Right kidney (tissue), 1 donor: ENCODE measurements at regions not wholly inside any gene's neighbourhood (a gene's known extent, or its start where the extent isn't known, plus 50 kb on each side); places are given as distances from the start of the nearest gene placed in this dataset.
"Not testable (repeated sequence)": the region's sequence is repeated elsewhere in the genome, so short reads cannot be mapped to it uniquely, and the experiment has no call there.

Experiments
- DNase-seq: peaks from one replicate; pipeline ENCODE4 v3.0.0-alpha.2; 2016

GRCh38 chr1:8142955-8143629 is 117.0 kb upstream of the ERRFI1 start:
- DNase-seq: no peak

DNA sequence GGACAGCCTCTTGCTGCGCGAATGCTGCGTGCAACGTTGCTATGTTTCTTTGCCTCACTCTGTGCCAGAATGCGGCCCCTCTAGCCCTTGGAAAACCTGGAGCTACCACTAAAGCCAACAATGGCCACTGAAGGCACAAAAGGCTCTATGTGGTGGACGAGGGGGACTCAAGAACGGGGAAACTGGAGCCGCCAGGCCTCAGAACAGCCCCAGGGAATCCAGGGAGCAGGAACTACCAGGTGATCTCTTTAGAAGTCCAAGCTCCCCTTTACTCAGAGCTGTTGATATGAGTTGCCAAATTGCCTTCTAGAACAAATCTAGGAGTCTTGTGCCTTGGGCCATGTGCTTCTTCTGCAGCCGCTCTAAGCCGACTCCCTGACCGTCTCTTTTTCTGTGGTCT is 113.8 kb upstream of the ERRFI1 start:
- no peak for DNase-seq

- DNase-seq: no peak
Measured at GRCh38 chr1:8139383-8139782, 113.3 kb upstream of the ERRFI1 start.

GRCh38 chr1:8138673-8139072 is 112.6 kb upstream of the ERRFI1 start:
- DNase-seq: no peak

DNA sequence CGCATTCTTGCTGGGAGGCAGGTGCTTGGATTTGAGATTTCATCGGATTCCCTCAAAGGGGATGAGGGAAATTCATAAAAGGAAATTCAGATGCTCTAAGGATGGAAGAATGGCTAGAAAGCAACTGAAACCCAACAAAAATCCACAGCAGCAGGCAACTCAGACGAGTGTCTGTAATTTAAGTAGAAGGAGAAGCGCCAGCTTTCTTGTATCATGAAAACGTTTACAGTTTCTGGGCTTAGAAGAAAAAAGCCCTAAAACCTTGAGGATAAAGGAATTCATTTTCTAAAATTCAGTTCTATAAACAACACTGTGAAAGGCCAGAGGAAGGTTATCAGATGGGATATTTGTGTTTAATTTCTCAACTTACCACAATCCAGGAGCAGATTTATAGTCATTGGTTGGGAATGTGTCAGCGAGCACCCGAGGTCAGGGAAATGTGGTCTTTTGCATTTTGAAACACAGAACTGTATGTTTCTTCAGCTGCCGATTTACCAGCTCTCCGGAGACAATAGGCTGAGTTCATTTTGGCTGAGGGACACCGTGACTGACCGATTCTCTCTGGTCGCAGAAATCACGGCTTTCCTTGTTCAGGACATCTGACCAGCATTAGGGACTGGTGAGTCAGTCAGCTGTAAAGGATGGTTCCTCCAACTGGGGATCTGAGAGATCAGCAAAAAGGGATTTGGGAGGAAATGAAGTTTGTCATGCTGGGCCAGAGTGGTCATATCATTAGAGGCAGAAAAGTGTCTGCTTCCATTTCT is 111.6 kb upstream of the ERRFI1 start:
- DNase-seq: peak; percentile 57

GRCh38 chr1:8136766-8137165 is 110.7 kb upstream of the ERRFI1 start:
- no peak for DNase-seq

DNA sequence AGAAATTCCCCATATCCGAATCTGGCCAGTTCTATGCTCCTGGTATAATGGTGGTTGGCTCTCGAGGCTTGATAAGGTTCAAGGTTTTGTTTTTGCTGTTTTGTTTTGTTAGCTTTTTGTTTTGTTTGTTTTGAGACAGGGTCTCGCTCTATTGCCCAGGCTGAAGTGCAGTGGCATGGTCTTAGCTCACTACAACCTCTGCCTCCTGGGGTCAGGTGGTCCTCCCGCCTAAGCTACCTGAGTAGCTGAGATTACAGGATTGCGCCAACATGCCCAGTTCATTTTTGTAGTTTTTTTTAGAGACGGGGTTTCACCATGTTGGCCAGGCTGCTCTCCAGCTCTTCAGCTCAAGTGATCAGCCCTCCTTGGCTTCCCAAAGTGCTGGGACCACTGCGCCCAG is 109.1 kb upstream of the ERRFI1 start:
- DNase-seq: no peak

- no peak for DNase-seq
Measured at GRCh38 chr1:8134546-8135235, 108.6 kb upstream of the ERRFI1 start.

GRCh38 chr1:8133657-8134430 is 107.7 kb upstream of the ERRFI1 start:
- no peak for DNase-seq

DNA sequence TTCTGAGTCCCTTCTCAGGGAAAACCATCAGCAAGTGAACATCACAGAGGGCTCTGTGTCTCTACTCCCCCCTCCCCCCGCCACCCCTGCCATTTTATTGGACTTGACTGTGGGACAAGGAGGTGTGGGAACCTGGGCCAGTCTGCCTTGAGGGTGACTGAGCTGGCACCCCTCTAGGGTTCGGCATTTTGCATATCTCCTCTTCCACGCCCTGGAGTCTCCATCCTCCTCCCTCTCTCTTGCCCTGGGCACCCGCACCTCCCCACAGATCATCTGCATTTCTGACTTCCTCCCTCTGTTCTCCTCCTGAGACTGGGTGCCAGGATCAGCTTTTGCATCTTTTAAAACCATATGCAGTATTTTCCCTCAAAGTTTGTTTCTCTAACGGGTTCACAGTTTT is 107.1 kb upstream of the ERRFI1 start:
- DNase-seq: no peak

GRCh38 chr1:8127171-8127641 is 101.1 kb upstream of the ERRFI1 start:
- no peak for DNase-seq

DNA sequence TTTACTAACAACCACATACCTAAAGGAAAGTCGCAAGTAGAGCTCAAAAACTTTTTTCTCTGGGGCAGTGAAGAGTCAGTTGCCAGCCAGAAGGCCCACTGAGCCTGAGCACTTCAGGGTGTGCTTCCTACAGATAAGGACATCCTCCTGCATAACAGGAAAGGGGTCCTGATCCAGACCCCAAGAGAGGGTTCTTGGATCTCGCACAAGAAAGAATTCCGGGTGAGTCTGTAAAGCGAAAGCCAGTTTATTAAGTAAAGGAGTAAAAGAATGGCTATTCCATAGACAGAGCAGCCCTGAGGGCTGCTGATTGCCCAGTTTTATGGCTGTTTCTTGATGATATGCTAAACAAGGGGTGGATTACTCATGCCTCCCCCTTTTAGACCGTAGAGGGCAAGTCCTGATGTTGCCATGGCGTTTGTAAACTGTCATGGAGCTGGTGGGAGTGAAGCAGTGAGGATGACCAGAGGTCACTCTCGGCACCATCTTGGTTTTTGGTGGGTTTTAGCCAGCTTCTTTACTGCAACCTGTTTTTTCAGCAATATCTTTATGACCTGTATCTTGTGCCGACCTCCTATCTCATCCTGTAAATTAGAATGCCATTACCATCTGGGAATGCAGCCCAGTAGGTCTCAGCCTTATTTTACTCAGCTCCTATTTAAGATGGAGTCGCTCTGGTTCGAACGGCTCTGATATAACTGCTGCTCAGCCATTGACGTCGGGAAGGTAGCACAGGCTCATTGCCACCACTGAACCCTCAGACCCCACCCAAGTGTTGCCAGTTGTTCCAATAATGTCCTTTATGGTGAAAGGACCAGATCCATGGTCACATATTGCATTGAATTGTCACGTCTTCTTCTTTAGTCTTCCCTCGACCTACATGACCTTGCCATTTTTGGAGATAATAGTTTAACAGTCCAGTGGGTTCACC is 96.6 kb upstream of the ERRFI1 start:
- no peak for DNase-seq

- DNase-seq: no peak
Measured at GRCh38 chr1:8122160-8122476, 96.0 kb upstream of the ERRFI1 start.

GRCh38 chr1:8121261-8122159 is 95.4 kb upstream of the ERRFI1 start:
- DNase-seq: peak; percentile 23

DNA sequence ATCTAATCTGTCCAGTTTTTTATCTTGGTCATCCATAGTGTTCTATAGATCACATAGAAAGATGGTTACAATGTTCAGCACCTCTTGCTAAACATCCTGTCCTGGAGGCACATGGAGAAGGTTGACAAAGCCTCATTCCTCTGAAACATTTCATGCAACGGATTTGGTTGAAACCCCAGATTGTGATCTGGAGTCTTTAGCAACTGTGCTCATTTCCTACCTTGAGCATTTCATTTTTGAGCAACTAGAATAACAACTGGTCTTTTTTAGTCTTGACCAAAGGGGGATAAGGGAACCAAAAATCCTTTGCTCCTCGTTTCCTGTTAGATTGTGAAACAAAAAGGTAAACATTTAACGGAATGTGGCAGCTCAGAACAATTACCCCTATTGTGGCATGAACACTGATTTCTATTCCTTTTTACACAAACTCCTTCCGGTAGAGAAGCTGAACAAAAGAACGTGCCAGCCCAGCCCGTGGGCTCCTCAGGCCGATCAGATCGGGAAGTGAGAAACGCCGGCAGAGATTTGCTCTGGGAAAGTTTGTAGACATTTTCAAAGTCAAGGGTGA is 94.7 kb upstream of the ERRFI1 start:
- no peak for DNase-seq

- not testable (repeated sequence) for DNase-seq
Measured at GRCh38 chr1:8118736-8119135, 92.6 kb upstream of the ERRFI1 start.

DNA sequence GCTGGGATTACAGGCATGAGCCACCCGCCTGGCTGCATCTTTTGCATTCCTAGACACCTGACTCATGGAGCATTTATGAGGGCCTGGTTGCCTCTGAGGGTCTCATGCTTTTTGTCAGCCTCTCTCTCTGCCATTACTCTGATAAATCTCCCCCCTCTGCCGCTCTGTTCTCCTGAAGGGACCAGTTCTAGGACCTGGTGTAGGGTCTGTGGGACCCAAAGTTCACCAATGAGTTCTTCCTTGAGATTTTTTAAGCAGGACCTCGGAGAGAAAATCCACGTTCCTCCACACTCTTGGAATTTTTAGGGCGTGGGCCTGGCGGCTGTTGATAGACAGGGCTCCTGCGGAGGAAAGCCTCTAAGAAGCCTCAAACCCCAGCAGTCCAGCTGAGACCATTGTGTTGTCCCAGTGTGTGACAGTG is 91.9 kb upstream of the ERRFI1 start:
- DNase-seq: no peak

GRCh38 chr1:8116894-8117264 is 90.8 kb upstream of the ERRFI1 start:
- DNase-seq: peak; percentile 57

- DNase-seq: no peak
Measured at GRCh38 chr1:8115769-8116167, 89.7 kb upstream of the ERRFI1 start.
